GM12875 (cell line): ENCODE measurements at regions not wholly inside any gene's neighbourhood (a gene's known extent, or its start where the extent isn't known, plus 50 kb on each side); places are given as distances from the start of the nearest gene placed in this dataset.

Experiments
- H3K4me3 ChIP-seq: one replicate; pipeline ENCODE4 v1.5.1; 2011; ENCODE audit warnings: low read depth, low read length, control low read depth
- TF ChIP-seq, protein P1 (sequence below): IDR thresholded peaks from 2 replicates; pipeline ENCODE4 v1.5.1; 2011; ENCODE audit warnings: low read depth, mild to moderate bottlenecking, control low read depth, inconsistent platforms, low read length, moderate library complexity, borderline replicate concordance; ENCODE audit not compliant: insufficient read depth

DNA sequence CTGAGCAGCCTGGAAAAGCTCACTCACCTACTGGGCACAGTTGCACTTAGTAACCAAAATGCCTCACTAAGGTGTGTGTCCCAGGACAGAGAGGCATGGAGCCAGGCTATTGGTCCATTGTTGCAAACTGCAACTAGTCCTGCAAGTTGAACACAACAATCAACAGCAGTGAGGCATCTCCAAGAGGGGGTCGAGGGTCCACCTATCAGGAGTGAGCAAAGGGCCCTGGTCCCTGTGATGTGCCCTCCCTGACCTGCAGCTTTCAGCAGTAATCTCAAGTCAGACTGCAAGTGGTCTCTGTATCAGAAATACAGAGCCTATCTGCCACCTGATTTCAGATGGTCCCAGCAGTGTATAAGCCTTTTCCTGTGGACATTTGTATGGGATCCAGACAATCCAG, 50.2 kb upstream of the TGM3 start:
- TF ChIP-seq, protein P1, sequence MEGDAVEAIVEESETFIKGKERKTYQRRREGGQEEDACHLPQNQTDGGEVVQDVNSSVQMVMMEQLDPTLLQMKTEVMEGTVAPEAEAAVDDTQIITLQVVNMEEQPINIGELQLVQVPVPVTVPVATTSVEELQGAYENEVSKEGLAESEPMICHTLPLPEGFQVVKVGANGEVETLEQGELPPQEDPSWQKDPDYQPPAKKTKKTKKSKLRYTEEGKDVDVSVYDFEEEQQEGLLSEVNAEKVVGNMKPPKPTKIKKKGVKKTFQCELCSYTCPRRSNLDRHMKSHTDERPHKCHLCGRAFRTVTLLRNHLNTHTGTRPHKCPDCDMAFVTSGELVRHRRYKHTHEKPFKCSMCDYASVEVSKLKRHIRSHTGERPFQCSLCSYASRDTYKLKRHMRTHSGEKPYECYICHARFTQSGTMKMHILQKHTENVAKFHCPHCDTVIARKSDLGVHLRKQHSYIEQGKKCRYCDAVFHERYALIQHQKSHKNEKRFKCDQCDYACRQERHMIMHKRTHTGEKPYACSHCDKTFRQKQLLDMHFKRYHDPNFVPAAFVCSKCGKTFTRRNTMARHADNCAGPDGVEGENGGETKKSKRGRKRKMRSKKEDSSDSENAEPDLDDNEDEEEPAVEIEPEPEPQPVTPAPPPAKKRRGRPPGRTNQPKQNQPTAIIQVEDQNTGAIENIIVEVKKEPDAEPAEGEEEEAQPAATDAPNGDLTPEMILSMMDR = no peak
- H3K4me3 ChIP-seq = no peak overlapping the region
